PC-3 (cell line): ENCODE measurements at regions not wholly inside any gene's neighbourhood (a gene's known extent, or its start where the extent isn't known, plus 50 kb on each side); places are given as distances from the start of the nearest gene placed in this dataset.

ENCODE experiments used
- ATAC-seq: fragments of 200-7000 bp; cut with Tn5 transposase; 2 replicates; pipeline ENCODE4 v1.9.1; 2020; ENCODE audit warnings: mild to moderate bottlenecking, moderate library complexity
- BruUV-seq: library from RNA; stranded (reverse); fragments of 400-500 nt; replicated peaks from 2 replicates; lab custom pipeline; 2021; lab: Mats Ljungman, UMichigan
- CTCF ChIA-PET: fragments of 300-600 bp; sonication (Branson Sonifier 250); formaldehyde crosslinking; loops from one replicate; lab custom pipeline; 2022; ENCODE audit warnings: antibody characterized with exemption; lab: Charles Lee
- POLR2A ChIA-PET: fragments of 300-600 bp; sonication (Branson Sonifier 250); formaldehyde crosslinking; loops from one replicate; lab custom pipeline; 2022; ENCODE audit warnings: antibody characterized with exemption; ENCODE audit not compliant: unreplicated experiment; lab: Charles Lee
- DNase-seq: peaks from one replicate; pipeline ENCODE4 v3.0.0-alpha.2; 2015
- H2AFZ ChIP-seq: fragments of 300-600 bp; sonication (generic); 2 replicates; pipeline ENCODE4 v1.6.0; 2016; ENCODE audit warnings: antibody characterized with exemption, low read length
- H3F3A ChIP-seq: fragments of 300-600 bp; sonication (generic); one replicate; pipeline ENCODE4 v1.6.0; 2017; ENCODE audit warnings: antibody characterized with exemption, low read length, control low read depth, mild to moderate bottlenecking; ENCODE audit not compliant: unreplicated experiment
- H3K27ac ChIP-seq: fragments of 300-600 bp; sonication (generic); 2 replicates; pipeline ENCODE4 v1.5.1; 2016; ENCODE audit warnings: mild to moderate bottlenecking, low read length
- H3K27me3 ChIP-seq: fragments of 300-600 bp; sonication (generic); 2 replicates; pipeline ENCODE4 v1.6.1; 2016; ENCODE audit warnings: low read length, mixed read lengths
- H3K36me3 ChIP-seq: fragments of 300-600 bp; sonication (generic); 2 replicates; pipeline ENCODE4 v1.6.1; 2016; ENCODE audit warnings: low read depth, mixed run types, low read length, mixed read lengths
- H3K4me1 ChIP-seq: fragments of 300-600 bp; sonication (generic); 2 replicates; pipeline ENCODE4 v1.5.1; 2016; ENCODE audit warnings: low read length; ENCODE audit not compliant: insufficient read depth
- H3K4me2 ChIP-seq: fragments of 300-600 bp; sonication (generic); 2 replicates; pipeline ENCODE4 v1.6.0; 2016; ENCODE audit warnings: low read length
- H3K4me3 ChIP-seq: fragments of 300-600 bp; sonication (generic); 2 replicates; pipeline ENCODE4 v1.5.1; 2016; ENCODE audit warnings: mild to moderate bottlenecking, low read length, mixed read lengths
- H3K79me2 ChIP-seq: fragments of 300-600 bp; sonication (generic); 2 replicates; pipeline ENCODE4 v1.6.1; 2017; ENCODE audit warnings: low read length, mixed read lengths
- H3K9ac ChIP-seq: fragments of 300-600 bp; sonication (generic); 2 replicates; pipeline ENCODE4 v1.6.0; 2016; ENCODE audit warnings: mild to moderate bottlenecking, low read length
- H3K9me2 ChIP-seq: fragments of 300-600 bp; sonication (generic); replicated peaks from 2 replicates; pipeline ENCODE4 v1.6.1; 2016; ENCODE audit warnings: mixed run types, low read length, mixed read lengths
- H3K9me3 ChIP-seq: fragments of 300-600 bp; sonication (generic); 2 replicates; pipeline ENCODE4 v1.6.1; 2016; ENCODE audit warnings: low read length, mixed read lengths
- H4K20me1 ChIP-seq: fragments of 300-600 bp; sonication (generic); 2 replicates; pipeline ENCODE4 v1.6.1; 2016; ENCODE audit warnings: low read length, mixed read lengths
- CTCF ChIP-seq: fragments of 300-600 bp; sonication (generic); conservative IDR thresholded peaks from 2 replicates; pipeline ENCODE4 v1.5.1; 2017; ENCODE audit warnings: antibody characterized with exemption, low read depth, mild to moderate bottlenecking, low read length
- EZH2 ChIP-seq: fragments of 300-600 bp; sonication (generic); IDR thresholded peaks from one replicate; pipeline ENCODE4 v1.6.1; 2017; ENCODE audit warnings: antibody characterized with exemption, mild to moderate bottlenecking, low read length; ENCODE audit not compliant: unreplicated experiment
- EZH2phosphoT487 ChIP-seq: fragments of 300-600 bp; sonication (generic); IDR thresholded peaks from 2 replicates; pipeline ENCODE4 v1.6.1; 2018; ENCODE audit warnings: mild to moderate bottlenecking, antibody characterized with exemption, low read length, borderline replicate concordance
- intact Hi-C: fragments of 100-400 bp; cut with micrococcal nuclease; formaldehyde crosslinking; loops from 2 replicates; pipeline ENCODE4 v1.9.0; 2023

GRCh38 chr4:155568641-155569220 is 97.9 kb upstream of the GUCY1A1 start:
- H3K27ac ChIP-seq = no peak overlapping the region
- H3K4me2 ChIP-seq = no peak overlapping the region
- CTCF ChIA-PET = no interaction called here

GRCh38 chr4:155566354-155566753 is 100.3 kb upstream of the GUCY1A1 start:
- H3K4me3 ChIP-seq = no peak overlapping the region
- H3F3A ChIP-seq = no peaks in the 10 kb centered on the region
- no TSS peak for BruUV-seq
- no peak overlapping the region for H3K27ac ChIP-seq
- H3K4me2 ChIP-seq = no peak overlapping the region
- DNase-seq (peak; percentile 23), ATAC-seq (no peak)
- intact Hi-C loops = no loop called here
- no peaks in the 10 kb centered on the region for H3K4me1 ChIP-seq
- POLR2A ChIA-PET = no interaction called here
- no peaks in the 10 kb centered on the region for H4K20me1 ChIP-seq
- no peaks in the 10 kb centered on the region for H3K79me2 ChIP-seq
- H3K9me3 ChIP-seq = no peaks in the 10 kb centered on the region
- no peak overlapping the region for H3K9ac ChIP-seq
- no peak for TF ChIP-seq EZH2
- TF ChIP-seq EZH2phosphoT487 = no peak
- TF ChIP-seq CTCF = no peak
- H3K9me2 ChIP-seq = no peaks in the 10 kb centered on the region
- H3K36me3 ChIP-seq = no peaks in the 10 kb centered on the region
- H3K27me3 ChIP-seq = no peaks in the 10 kb centered on the region
- no peak overlapping the region for H2AFZ ChIP-seq
- CTCF ChIA-PET = no interaction called here

More at GRCh38 chr4:155568641-155569220, 97.9 kb upstream of the GUCY1A1 start:
- intact Hi-C loops = no loop called here
- Histone ChIP-seq H3K9ac (no peak overlapping the region), H3K36me3 (no peaks in the 10 kb centered on the region), H3K4me3 (no peak overlapping the region), H2AFZ (no peak overlapping the region), H3K27me3 (no peaks in the 10 kb centered on the region), H4K20me1 (no peaks in the 10 kb centered on the region), H3K4me1 (no peaks in the 10 kb centered on the region), H3K9me2 (no peaks in the 10 kb centered on the region), H3K9me3 (no peaks in the 10 kb centered on the region), H3K79me2 (no peaks in the 10 kb centered on the region), H3F3A (no peaks in the 10 kb centered on the region)
- ATAC-seq = no peak
- no TSS peak for BruUV-seq
- TF ChIP-seq CTCF (no peak), EZH2 (no peak), EZH2phosphoT487 (no peak)
- DNase-seq = no peak
- POLR2A ChIA-PET = no interaction called here

- Histone ChIP-seq H3F3A (no peaks in the 10 kb centered on the region), H3K36me3 (no peaks in the 10 kb centered on the region), H3K27ac (no peak overlapping the region), H3K4me2 (no peak overlapping the region), H3K9ac (no peak overlapping the region), H3K27me3 (no peaks in the 10 kb centered on the region), H4K20me1 (no peaks in the 10 kb centered on the region), H3K9me2 (no peaks in the 10 kb centered on the region), H3K79me2 (no peaks in the 10 kb centered on the region), H2AFZ (no peak overlapping the region), H3K9me3 (no peaks in the 10 kb centered on the region), H3K4me1 (no peaks in the 10 kb centered on the region), H3K4me3 (no peak overlapping the region)
- intact Hi-C loops = no loop called here
- no peak for ATAC-seq
- ChIA-PET CTCF (no interaction called here), POLR2A (no interaction called here)
- no peak for TF ChIP-seq EZH2phosphoT487
- no peak for TF ChIP-seq EZH2
- no peak for TF ChIP-seq CTCF
- no TSS peak for BruUV-seq
- no peak for DNase-seq
Observed at GRCh38 chr4:155565776-155566175, 100.9 kb upstream of the GUCY1A1 start.
